ENCODE measurements at regions not wholly inside any gene's neighbourhood (a gene's known extent, or its start where the extent isn't known, plus 50 kb on each side); places are given as distances from the start of the nearest gene placed in this dataset.
"Not testable (repeated sequence)": the region's sequence is repeated elsewhere in the genome, so short reads cannot be mapped to it uniquely, and the experiment has no call there.

DNA sequence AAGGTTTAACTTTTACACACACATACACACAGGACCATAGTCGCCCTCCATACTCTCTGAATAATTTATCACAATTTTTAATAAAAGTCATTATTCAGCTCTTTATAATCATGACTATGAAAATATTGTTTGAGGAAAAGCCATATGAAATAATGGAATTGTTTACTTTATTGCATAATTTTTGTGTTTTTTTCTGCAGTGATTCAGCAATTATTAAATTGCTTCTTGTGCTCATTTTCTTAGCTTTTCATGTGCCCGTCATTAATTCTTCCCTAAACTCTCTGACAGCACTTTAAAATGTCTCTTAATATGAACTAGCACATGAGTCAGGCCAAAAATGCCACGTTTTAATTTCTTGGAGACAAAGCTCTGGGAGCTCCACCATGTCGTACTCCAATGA is 77.5 kb upstream of the ALX4 start:
- intact Hi-C loops (cut with DNase I): no loop called here
- DNase-seq: no peak

DNA sequence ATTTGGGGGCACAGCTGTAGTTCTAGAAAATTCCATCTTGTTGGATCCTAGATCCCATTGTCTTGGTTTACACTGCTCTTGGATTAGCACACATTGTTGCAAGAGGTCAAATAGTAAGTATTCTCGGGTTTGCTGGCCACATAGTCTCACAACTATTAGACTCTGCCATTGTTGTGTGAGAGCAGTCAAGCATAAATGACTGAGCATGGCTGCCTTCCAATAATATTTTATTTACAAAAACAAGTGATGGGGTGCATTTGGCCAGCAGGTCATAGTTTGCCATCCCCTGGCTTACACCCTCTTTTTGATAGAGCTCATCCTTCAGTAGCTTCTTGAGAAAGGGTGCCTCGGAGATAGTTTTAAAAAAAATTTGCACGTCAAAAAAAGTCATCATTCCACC is 77.9 kb upstream of the ALX4 start:
- DNase-seq: no peak
- intact Hi-C loops (cut with DNase I): no loop called here

DNA sequence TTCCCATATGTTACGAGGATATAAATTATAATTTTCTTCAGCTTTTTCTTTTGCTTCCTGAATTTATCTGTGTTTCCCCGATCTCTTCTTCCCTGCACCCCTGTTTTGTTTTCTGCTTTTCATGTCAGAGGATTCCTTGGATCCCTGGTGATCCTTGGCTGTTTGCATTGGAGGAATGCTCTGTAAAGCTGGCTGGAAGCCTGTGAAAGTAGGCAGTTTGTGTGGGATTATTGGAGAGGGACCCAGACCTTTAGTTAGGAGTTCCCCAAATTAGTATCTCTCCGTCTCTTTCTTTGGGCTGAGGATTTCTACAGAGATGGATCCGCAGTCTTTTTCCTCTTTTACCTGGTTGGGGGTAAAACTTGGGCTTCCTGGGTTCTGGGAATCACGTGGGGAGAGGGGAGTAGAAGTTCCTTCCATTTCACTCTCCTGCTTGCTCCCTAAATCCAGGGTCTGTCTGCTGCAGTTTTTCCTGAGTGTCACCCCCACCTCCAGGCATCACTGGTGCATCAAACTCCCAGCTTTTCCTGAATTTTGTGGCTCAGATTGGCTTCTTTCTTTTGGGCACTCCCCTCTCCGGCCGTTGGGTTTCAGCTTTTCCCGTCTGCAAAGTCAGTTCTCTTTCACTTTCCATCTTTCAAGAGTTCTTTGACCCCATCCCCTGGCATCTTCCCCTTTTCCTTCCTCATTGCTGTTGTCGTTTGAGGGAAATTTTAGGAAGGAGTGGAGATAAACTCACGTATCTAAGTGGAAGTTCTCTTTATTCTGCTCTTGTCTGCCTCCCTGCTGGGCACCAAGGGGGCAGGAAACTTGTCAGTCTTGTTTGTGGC is 79.1 kb upstream of the ALX4 start:
- DNase-seq: peak in 1 of 10 donors; percentile 18

DNA sequence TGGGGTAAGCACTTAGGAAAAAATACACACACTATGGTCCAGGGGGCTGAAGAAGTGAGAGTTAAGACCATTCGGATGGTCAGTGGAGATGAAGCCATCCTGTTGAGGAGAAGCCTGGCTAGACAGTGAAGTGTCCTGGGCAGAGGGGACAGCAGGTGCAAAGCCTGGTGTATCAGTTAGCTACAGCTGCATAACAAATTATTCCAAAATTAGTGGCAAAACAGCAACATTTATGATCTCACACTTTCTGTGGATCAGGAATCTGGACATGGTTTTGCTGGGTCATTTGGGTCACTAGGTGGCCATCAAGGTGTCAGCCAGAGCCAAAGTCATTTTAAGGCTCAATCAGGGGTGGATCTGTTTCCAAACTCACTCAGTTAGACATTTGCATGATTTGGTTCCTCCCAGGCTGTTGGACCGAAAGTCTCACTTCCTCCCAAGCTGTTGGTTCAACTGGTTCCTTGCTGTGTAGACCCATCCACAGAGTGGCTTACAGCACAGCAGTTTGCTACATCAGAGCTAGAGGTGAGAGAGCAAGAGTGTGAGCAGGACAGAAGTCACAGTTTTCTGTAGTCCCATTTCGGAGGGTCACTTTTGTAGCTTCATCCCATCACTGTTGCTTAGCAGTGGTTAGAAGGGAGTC is 80.1 kb upstream of the ALX4 start:
- intact Hi-C loops (cut with DNase I): no loop called here
- DNase-seq: no peak

More for the DNA sequence above, 79.1 kb upstream of the ALX4 start:
- intact Hi-C loops (cut with DNase I): no loop called here

DNA sequence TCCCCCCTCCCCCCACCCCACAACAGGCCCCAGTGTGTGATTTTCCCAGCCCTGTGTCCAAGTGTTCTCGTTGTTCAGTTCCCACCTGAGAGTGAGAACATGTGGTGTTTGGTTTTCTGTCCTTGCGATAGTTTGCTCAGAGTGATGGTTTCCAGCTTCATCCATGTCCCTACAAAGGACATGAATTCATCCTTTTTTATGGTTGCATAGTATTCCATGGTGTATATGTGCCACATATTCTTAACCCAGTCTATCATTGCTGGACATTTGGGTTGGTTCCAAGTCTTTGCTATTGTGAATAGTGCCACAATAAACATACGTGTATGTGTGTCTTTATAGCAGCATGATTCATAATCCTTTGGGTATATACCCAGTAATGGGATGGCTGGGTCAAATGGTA is 81.1 kb upstream of the ALX4 start:
- DNase-seq; intact Hi-C loops (cut with DNase I): not testable (repeated sequence)

DNA sequence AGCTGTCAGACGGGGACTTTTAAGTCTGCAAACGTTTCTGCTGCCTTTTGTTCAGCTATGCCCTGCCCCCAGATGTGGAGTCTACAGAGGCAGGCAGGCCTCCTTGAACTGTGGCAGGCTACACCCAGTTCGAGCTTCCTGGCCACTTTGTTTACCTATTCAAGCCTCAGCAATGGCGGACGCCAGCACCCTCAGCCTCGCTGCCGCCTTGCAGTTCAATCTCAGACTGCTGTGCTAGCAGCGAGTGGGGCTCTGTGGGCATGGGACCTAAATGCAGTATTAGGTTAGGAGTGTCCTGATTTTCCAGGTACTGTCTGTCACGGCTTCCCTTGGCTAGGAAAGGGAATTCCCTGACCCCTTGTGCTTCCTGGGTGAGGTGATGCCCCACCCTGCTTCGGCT is 86.8 kb upstream of the ALX4 start:
- intact Hi-C loops (cut with DNase I); DNase-seq: not testable (repeated sequence)

DNA sequence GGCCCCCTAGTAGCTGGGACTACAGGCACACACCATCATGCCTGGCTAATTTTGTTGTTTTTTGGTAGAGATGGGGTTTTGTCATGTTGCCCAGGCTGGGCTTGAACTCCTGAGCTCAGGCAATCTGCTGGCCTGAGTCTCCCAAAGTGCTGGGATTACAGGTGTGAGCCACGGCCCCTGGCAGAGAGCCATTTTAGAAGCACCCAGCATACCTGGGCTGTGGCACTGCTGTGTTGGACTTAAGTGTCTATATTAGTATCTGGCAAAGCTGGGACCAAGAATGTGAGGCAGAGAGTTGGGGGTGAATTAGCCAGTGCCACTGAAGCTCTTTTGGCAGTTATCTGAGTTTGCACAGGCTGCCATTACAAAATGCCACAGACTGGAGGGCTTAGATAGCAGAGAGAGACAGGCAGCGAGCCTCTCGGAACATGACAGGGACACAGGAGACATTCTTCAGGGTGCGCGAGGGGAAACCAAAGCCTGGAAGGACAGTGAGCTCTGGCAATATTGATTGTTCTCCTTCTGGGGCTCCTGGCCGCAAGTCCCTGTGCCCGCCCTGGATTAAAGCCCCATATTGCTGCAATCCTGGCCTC is 87.7 kb upstream of the ALX4 start:
- no peak for DNase-seq
- intact Hi-C loops (cut with DNase I): no loop called here

DNA sequence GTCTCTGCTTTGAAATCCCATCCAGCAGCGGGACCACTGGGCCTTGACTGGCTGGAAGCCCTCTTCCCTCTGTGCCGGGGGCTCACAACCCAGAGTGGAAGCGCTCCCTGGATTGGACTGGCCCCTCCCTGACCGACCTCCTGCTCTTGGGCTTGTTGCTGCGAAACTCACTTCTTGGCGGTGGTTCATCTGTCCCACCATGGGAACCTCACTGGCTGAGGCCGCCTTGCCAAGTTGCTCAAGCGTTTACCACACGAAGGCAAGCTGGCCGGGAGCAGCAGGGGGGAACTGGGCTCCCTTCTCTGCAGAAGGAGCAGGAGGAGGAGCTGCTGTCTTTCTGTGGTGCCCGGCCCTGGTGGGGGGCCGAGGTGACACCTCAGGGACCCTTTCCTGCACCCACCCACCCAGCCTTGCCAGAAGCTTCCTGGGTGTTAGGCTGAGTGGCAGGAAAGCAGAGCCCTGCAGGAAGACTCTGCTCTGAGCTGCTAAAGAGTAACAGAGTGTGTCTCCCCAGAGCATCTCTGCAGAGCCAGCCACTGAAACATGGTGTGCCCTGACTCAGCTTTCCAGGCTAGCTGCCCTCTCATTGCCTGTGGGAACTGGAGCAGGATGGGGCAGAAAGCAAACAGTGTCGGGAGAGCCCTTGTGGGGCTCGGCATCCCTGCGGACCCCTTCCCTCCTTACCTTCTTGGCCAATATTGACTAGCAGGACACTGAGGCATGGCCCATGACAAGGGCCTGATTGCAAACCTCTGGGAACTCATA is 88.5 kb upstream of the ALX4 start:
- no peak for DNase-seq
- intact Hi-C loops (cut with DNase I): no loop called here

DNA sequence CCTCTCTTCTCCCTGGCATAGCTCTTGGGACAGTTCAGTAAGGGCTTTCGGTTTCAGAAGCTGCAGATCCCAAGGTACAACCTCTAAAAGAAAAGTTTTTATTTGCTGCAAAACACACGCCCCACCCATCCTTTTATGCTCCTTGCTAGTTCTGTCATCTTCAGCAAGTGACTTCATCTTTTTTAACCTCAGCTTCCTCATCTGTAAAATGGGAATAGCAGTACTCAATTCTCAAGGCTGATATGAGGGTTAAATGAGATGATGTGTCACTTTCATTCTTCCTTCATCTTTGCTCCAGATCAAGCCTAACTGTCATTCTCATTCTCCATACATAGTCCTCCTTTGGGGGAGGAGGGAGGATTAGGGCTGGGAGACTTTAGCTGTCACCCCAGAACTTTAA is 90.0 kb upstream of the ALX4 start:
- DNase-seq: no peak
- intact Hi-C loops (cut with DNase I): no loop called here

DNA sequence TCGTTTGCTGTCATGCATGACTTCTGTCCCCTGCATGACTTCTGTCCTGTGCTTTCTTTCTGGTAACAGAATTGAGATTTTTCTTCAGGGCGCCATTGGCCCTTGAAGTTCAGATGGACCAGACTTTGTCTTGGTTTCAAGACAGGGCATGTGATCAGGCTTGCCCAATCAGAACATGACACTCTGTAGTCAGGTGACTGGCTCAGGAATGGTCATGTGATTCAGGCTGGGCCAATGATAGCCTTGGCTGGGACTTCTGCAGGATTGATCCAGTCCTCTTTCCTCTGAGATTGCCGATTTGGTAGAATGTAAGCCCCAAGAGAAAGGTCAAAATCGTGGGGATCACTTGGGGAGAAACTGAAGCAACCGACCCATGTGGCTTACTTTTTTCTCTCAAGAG is 90.5 kb upstream of the ALX4 start:
- intact Hi-C loops (cut with DNase I): no loop called here
- no peak for DNase-seq

DNA sequence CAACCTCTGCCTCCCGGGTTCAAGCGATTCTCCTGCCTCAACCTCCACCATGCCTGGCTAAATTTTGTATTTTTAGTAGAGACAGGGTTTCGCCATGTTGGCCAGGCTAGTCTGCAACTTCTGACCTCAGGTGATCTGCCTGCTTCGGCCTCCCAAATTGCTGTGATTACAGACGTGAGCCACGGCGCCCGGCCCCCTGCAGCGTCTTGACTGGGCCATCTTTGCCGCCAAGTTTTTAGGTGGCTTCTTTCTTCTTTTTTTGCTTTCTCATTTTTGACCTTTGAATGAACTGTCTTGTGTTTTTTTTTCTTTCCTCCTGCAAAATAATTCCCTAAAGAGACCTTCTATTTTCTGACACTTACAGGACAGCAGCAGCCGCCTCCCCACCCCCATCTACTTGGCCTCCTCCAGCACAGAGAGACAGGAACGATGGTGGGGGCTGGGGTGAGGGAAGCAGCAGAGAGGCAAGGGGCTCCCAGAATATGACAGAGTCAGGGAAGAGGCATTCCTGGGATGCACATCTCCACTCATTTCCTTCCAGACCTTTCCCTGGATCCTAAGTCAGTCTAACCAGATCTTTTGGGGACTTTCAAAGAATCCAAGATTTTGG is 92.6 kb upstream of the ALX4 start:
- intact Hi-C loops (cut with DNase I): no loop called here
- no peak for DNase-seq

DNA sequence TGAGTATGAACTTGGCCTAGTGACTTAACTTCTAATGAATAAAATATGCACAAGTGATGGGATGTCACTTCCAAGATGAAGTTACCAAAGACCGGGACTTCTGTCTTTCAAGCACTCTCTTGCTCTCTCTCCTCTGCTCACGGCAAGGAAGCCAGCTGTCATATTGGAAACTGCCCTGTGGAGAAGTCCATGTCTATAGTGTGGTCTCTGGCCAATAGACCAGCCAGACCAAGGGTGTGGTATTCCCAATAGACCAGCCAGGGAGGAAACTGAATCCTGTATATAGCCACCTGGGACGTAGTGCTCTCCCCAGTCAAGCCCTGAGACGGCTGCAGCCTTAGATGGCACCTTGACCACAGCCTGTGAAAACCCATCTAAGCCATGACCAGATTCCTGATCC is 93.2 kb upstream of the ALX4 start:
- no peak for DNase-seq
- intact Hi-C loops (cut with DNase I): no loop called here

DNA sequence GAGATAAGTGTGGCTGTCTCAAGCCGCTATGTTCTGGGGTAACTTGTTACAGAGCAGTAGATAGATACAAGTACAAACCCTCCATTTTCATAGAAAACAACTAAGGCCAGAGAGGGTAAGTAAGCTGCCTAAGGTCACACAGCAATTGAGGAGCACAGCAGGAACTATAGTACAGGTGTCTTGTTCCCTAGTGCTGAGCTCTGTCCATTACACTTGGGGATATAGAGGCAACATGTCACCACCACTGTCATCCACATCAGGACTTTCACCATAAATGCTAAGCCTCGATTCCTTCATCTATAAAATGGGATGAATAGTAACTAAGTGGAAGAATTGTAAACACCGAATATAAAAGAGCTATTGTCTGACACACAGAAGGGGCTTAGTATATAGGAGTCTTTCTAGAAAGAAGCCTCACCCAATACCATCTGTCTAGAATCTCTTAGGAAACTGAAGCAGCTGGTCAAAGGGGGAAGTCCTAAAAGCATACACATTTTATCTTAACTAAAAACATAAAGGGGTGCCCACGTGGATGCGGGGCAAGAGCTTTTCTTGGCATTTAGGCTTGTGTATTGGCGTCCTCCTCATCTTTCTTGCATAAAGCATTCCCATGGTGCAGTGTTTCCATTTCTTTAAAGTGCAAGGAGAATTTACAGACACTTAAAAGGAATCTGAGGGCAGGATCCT is 93.8 kb upstream of the ALX4 start:
- no peak for DNase-seq
- intact Hi-C loops (cut with DNase I): no loop called here

DNA sequence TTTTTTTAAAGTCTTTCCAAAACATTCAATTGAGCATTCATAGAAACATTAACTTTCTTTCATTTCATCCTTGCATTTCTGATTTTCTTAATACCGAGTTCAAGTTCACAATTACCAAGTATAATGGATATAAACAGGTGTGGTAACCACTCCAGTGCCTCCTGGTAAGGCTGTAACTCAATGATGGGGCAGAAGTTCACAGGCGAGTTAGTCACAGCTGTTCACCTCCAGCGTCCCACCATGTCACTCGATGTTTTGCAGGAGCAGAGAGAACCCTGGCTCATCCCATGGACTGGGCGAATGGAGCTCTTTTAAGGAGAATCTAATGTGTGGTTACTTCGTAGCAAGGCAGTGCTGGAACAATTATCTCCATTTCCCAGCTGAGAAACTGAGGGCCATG is 94.4 kb upstream of the ALX4 start:
- DNase-seq: no peak

DNA sequence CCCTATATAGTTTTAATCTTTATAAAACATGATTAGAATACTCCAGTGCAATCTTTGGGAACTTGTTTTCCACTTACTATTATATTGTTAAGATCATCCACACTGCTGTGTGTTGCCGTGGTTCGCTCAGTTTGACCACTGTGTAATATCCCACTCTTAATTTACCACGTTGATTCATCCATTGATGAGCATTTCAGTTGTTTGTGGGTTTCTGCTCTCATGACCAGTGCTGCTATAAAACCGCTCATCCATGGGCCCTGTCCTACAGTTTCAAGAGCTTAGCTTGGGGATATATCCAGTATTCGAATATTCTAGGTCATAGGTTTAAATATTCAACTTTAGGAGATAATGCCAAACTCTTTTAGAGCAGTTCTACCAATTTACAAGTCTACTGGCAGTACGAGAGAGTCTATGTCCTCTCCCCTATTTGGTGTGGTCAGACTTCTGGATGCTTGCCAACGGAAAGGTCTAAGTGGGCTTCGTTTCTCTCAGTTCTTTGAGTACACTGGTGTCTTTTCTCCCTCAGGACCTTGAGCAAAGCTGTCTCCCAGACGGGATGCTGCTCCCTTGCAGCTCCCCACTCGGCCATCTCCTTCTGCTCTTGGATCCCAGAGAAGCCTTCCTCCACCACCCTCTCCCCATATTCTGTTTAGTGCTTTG is 94.9 kb upstream of the ALX4 start:
- no peak for DNase-seq
- intact Hi-C loops (cut with DNase I): no loop called here

More for the DNA sequence above, 94.4 kb upstream of the ALX4 start:
- intact Hi-C loops (cut with DNase I): no loop called here

DNA sequence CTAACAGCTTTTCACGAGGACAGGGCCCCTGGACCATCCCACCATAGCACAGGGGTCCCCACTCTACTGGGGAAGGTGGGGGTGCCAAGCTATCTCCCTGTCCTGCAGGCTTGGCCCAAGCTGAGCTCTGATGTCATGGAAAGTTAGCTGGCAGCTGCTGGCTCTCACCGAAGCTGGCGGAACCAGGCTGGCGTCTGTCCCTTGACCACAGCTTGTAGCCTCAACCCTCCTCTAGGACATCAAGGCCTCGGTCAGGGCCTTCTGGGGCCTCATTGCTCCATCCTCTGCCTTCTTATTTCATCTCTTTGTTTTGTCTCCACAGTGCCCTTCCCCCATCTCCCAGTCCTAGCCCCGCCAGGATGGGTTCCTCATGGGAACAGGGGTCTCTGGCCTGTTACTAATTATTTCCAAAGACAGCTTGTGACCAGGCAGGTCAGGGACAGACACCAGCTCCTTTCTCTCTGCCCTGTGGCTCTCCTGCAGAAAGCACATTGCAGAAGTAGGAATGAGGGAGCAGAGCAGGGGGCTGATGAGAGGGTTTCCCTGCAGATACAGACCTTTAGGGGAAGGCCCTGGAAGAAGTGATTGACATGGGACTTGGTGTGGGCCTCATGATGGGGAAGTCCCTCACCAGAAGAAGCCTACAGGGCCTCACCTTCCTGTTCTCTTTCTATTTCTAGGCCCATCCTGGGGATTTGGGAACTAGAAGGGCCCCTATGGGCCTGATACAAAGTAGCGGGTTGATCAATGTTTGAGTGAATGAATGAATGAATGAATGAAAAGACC is 97.5 kb upstream of the ALX4 start:
- no peak for DNase-seq
- intact Hi-C loops (cut with DNase I): no loop called here

DNA sequence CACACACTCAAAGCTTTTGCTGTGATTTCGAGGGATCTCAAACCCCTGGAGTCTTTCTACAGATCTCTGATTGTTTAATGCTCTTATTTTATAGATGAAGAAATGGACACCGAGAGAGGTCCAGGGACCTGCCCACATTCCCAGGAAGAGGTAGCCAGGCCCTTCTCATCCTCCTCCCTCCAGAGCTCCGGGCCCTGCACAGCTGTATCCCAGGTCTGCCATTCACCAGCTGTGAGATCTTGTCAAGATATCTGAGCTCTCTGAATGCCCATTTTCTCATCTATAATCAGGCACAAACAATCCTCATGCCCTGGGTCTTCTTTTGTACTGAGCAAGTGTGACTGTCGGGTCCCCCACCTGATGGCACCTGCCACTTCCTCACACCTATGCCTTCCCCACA is 98.2 kb upstream of the ALX4 start:
- DNase-seq: no peak
- intact Hi-C loops (cut with DNase I): no loop called here

DNA sequence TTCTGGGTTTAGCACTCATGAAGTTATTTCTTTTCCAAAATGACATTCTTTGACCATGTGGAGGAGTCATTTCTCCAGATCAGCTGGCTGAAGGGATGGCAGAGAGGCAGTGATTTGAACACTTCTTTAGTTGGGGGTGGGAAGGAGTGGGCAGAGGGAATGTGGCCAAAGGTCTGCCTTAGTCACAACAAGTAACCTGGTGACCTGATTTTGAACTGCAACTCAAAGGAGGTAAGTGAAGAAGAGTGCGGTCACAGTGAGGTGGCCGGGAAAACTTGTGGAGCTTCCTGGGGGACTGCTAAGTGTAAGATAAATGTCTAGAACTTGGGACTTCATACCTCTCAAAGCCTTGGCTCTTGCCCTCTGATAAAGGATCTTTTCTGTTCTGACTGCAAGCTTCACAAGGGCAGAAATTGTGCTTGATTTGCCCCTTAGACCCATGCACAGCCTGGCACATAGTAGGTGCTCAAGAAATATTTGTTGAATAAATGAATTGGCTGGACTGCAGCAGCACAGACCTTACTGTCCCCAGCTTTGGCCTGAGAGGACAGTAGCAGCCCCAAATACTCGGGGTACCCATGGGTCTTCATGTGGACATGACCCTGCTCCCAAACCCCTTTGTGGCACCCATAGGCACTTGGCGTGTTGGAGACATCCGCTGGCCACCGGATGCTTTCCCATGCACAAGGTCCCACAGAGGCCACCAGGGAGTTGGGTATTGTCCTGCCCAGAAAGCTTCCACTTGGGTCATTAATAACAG is 99.0 kb upstream of the ALX4 start:
- no peak for DNase-seq
- intact Hi-C loops (cut with DNase I): no loop called here
